ENCODE measurements at regions not wholly inside any gene's neighbourhood (a gene's known extent, or its start where the extent isn't known, plus 50 kb on each side); places are given as distances from the start of the nearest gene placed in this dataset.

DNA sequence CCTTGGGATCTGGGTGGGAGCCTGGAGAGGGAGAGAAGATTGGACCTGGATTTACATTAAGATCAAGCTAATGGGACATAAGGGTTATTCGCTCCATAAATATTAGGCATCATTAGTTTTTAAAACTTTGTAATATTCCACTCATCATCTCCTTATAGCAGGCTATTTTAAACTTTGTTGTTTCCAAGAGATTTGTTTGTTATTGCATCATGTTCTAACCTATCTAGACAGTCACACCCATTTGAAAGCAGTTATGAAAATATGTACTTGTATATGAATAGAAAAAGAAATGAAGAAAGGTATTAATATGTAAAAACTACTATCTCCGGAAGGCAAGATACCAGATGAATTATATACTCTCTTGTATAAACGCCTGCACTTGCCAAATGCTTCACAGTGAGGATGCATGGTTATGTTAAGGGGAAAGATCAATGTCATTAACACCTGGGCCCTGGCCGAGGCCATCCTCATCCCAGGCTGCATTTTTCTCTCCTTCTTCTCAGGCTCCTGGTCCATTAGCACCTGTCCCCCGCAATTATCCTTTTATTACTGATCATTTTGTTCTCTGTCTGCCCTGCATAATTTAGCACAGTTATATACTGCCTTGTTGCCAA lies 468.2 kb downstream of the MATN1 start:
- TF ChIP-seq POLR2A (IDR thresholded peaks at IDR 0.05; ENCODE audit: extremely low read depth, insufficient read length) (no peak), MYC (IDR thresholded peaks at IDR 0.05; ENCODE audit: low read depth, low read length) (no peak)
- TF ChIP-seq, protein P1, sequence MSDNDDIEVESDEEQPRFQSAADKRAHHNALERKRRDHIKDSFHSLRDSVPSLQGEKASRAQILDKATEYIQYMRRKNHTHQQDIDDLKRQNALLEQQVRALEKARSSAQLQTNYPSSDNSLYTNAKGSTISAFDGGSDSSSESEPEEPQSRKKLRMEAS (IDR thresholded peaks at IDR 0.05; ENCODE audit: low read depth, low read length): no peak
- TF ChIP-seq, protein P2, sequence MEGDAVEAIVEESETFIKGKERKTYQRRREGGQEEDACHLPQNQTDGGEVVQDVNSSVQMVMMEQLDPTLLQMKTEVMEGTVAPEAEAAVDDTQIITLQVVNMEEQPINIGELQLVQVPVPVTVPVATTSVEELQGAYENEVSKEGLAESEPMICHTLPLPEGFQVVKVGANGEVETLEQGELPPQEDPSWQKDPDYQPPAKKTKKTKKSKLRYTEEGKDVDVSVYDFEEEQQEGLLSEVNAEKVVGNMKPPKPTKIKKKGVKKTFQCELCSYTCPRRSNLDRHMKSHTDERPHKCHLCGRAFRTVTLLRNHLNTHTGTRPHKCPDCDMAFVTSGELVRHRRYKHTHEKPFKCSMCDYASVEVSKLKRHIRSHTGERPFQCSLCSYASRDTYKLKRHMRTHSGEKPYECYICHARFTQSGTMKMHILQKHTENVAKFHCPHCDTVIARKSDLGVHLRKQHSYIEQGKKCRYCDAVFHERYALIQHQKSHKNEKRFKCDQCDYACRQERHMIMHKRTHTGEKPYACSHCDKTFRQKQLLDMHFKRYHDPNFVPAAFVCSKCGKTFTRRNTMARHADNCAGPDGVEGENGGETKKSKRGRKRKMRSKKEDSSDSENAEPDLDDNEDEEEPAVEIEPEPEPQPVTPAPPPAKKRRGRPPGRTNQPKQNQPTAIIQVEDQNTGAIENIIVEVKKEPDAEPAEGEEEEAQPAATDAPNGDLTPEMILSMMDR (IDR thresholded peaks at IDR 0.05; ENCODE audit: low read depth, low read length): no peak
- no peak overlapping the region for H3K4me3 ChIP-seq (ENCODE audit: low read depth, low read length)
- no peak for DNase-seq (ENCODE audit: low read depth)

DNA sequence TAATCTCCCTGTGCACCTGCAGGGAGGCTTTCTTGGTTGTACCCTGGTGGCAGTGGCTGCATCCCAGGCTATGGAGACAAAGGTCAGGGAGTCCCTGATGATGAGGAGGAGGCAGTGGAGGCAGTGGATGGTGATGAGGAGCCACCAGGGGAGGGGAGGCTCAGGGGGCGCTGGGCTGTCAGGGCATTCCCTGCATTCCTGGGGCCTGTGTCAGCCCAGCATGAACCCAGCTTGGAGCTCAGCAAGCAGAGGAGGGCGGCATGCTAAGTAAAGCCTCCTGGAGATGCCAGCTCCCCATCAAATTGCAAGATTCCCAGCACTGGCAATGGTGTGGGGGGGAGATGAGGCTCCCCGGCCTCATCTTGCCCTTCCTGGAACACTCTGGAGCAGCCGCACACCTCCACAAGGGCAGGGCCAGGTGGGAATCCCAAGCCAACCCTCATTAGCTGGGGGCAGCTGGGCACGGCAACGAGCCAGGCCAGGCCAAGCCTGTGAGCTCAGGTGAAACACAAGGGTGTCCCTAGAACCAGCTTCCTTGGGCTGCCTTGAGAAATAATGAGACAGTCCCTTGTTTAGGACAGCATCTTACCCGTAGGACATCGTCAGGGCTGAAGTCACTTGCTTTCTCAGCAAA lies 469.5 kb downstream of the MATN1 start:
- TF ChIP-seq, protein P2 (IDR thresholded peaks at IDR 0.05; ENCODE audit: low read depth, low read length): no peak
- TF ChIP-seq POLR2A (IDR thresholded peaks at IDR 0.05; ENCODE audit: extremely low read depth, insufficient read length) (no peak), MYC (IDR thresholded peaks at IDR 0.05; ENCODE audit: low read depth, low read length) (no peak)
- TF ChIP-seq, protein P1 (IDR thresholded peaks at IDR 0.05; ENCODE audit: low read depth, low read length): no peak
- H3K4me3 ChIP-seq (ENCODE audit: low read depth, low read length): no peak overlapping the region
- no peak for DNase-seq (ENCODE audit: low read depth)

DNA sequence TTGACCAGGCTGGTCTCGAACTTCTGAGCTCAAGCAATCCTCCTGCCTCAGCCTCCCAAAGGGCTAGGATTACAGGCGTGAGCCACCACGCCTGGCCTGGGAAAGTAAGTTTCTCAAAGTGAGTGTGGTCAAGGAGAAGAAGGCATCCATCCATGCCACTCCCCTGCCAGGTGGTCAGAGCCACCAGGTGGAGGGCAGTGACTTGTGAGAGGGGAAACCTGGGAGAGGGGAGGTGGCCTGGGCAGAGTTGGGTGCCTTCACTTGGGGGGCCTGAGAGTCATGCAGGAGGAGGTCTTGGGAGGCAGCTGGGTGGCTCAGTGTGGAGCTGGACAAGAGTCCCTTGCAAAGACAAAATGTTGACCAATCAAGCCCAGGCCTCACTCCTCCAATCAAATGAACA lies 470.0 kb downstream of the MATN1 start:
- TF ChIP-seq, protein P2 (IDR thresholded peaks at IDR 0.05; ENCODE audit: low read depth, low read length): no peak
- TF ChIP-seq POLR2A (IDR thresholded peaks at IDR 0.05; ENCODE audit: extremely low read depth, insufficient read length): no peak
- no peak for TF ChIP-seq MYC (IDR thresholded peaks at IDR 0.05; ENCODE audit: low read depth, low read length)
- no peak for DNase-seq (ENCODE audit: low read depth)
- H3K4me3 ChIP-seq (ENCODE audit: low read depth, low read length): no peak overlapping the region

DNA sequence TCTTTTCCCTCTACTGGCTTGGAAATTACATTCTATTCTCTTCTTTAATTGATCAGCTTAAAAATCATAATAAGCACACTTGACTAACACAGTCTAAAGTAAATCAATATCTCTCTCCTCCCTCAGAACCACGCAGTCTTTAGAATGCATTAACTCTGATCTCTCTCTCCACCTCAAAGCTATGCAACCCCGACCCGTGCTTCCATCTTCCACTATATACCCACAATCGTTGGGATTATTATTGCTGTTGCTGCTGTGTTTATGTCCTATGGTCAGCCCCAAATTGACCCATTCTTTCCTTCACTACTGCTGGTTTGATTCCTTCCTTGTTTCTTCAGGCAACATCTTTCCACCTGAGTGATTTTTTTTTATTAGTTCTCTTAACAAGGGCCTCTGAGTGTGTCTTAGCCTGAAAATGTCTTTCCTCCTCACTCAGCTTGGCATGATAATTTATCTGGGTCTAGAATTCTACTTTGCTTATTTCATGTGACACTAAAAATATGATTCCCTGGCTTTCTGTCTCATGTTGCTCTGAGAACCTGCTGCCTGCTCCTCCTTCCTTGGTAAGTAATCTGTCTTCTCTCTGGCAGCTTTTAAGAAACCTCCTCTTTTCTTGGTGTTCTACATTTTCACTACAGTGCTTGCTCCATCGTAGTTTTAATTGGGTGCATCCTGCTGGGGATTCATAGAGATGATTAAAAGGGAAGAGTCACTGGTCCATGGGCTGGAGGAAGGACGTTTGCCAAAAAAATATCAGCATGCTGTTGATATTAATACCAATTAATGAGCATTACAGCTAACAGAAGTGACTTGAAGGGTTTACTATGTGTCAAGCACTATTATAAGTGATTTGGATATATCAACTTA lies 472.2 kb downstream of the MATN1 start:
- TF ChIP-seq POLR2A (IDR thresholded peaks at IDR 0.05; ENCODE audit: extremely low read depth, insufficient read length) (no peak), MYC (IDR thresholded peaks at IDR 0.05; ENCODE audit: low read depth, low read length) (no peak)
- TF ChIP-seq, protein P2 (IDR thresholded peaks at IDR 0.05; ENCODE audit: low read depth, low read length): no peak
- TF ChIP-seq, protein P1 (IDR thresholded peaks at IDR 0.05; ENCODE audit: low read depth, low read length): no peak
- no peak overlapping the region for H3K4me3 ChIP-seq (ENCODE audit: low read depth, low read length)
- no peak for DNase-seq (ENCODE audit: low read depth)

DNA sequence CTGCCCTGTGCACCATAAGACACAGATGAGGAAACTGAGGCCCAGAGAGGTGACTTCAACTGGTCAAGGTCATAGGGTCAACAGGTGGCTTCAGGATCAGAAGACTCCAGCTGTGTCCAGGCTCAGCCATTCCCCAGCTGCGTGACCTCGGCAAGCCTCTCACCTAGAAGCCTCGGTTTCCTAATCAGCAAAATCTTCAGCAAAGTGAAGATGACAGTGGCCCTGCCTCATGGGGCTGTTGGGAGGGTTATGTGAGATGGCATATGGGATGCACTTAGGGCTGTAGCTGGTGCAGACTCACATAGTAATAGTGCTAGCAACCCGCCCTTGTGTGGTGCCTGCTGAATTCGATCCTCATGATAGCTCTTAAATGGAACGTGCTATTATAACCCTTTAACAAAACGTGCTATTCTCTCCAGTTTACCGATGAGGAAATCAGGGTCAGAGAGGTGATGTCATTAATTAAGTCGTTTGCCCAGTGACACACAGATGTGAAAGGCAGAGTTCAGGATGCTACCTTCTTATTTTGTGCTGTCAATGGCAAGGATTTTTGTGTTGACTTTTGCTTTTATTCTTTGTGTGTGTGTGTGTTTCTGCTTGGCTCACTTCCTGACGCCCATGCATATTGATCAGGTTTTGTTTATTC lies 472.9 kb downstream of the MATN1 start:
- no peak overlapping the region for H3K4me3 ChIP-seq (ENCODE audit: low read depth, low read length)
- TF ChIP-seq MYC (IDR thresholded peaks at IDR 0.05; ENCODE audit: low read depth, low read length) (no peak), POLR2A (IDR thresholded peaks at IDR 0.05; ENCODE audit: extremely low read depth, insufficient read length) (no peak)
- TF ChIP-seq, protein P1 (IDR thresholded peaks at IDR 0.05; ENCODE audit: low read depth, low read length): no peak
- TF ChIP-seq, protein P2 (IDR thresholded peaks at IDR 0.05; ENCODE audit: low read depth, low read length): no peak
- no peak for DNase-seq (ENCODE audit: low read depth)

Measured in NB4 (cell line).